Fibroblast of mammary gland (primary cell): ENCODE measurements at regions not wholly inside any gene's neighbourhood (a gene's known extent, or its start where the extent isn't known, plus 50 kb on each side); places are given as distances from the start of the nearest gene placed in this dataset.
A peak's percentile ranks its signal among the peaks of the same experiment; 100 is the strongest.
"Not testable (repeated sequence)": the region's sequence is repeated elsewhere in the genome, so short reads cannot be mapped to it uniquely, and the experiment has no call there.

Source experiments
- DNase-seq: peaks from one replicate; pipeline ENCODE4 v3.0.0-alpha.2; 2010; ENCODE audit warnings: low read depth
- H3K4me3 ChIP-seq: 2 replicates; pipeline ENCODE4 v1.5.1; 2011; ENCODE audit warnings: low read depth, mild to moderate bottlenecking, low read length, moderate library complexity; ENCODE audit not compliant: control insufficient read depth
- TF ChIP-seq, protein P1 (sequence below): conservative IDR thresholded peaks from 2 replicates; pipeline ENCODE4 v1.5.1; 2011; ENCODE audit warnings: low read depth, low read length, inconsistent platforms; ENCODE audit not compliant: control insufficient read depth, insufficient read depth

DNA sequence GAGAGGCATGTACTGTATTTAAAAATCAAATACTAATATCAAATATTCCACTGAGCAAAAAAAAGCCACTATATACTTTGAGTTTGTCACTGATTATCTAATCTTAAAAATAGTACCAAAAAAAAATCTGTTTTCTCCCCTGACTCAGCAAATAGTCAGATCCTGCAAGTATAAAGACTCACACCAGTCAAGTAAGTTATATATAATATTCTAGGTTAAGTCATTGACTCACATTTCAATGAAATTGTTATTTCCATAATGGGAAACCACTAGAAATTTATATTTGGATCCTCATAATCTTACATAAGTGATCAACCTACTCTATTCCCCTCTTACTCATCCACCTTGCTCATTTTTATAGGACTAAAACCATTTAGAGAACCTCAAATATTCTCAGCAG is 447.2 kb upstream of the MEF2C start:
- TF ChIP-seq, protein P1, sequence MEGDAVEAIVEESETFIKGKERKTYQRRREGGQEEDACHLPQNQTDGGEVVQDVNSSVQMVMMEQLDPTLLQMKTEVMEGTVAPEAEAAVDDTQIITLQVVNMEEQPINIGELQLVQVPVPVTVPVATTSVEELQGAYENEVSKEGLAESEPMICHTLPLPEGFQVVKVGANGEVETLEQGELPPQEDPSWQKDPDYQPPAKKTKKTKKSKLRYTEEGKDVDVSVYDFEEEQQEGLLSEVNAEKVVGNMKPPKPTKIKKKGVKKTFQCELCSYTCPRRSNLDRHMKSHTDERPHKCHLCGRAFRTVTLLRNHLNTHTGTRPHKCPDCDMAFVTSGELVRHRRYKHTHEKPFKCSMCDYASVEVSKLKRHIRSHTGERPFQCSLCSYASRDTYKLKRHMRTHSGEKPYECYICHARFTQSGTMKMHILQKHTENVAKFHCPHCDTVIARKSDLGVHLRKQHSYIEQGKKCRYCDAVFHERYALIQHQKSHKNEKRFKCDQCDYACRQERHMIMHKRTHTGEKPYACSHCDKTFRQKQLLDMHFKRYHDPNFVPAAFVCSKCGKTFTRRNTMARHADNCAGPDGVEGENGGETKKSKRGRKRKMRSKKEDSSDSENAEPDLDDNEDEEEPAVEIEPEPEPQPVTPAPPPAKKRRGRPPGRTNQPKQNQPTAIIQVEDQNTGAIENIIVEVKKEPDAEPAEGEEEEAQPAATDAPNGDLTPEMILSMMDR, result no peak
- H3K4me3 ChIP-seq, result no peak overlapping the region
- DNase-seq, result no peak

DNA sequence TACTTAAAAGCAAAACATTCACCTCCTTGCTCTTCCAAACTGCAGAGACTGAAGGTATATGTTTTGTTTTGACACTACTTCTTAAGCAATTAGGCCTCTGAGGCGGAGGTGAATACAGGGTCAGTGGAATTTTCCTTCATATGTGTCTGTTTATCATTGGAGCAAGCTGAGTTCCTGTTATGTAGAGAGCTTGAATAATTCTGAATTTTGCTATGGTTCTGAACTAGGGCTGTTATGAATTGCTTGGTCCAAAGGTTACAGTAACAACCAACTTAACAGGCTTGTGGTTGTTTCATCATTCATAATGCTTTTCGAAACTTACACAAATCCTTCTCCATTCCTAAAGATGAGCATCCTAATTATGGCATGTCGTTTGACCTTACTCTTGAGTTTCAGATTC is 444.6 kb upstream of the MEF2C start:
- no peak for DNase-seq
- H3K4me3 ChIP-seq, result no peak overlapping the region
- TF ChIP-seq, protein P1, result no peak

DNA sequence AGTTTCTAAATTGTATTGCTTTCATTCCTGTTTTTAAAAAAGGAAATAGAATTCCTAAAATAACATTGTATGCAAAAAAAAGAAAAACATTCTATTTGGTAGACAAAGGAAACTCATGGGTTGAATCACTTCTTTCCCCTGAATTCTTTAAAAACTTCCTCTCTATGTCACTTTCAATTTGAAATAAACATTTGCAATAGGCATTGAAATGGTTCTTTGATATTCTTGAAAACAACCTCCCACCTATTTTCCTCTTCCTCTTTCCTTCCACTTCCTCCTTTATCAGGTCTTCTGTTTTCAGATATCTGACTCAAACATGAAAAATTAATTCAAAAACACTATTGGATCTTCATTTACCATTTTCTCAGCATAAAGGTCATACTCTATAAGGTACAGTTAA is 442.0 kb upstream of the MEF2C start:
- no peak overlapping the region for H3K4me3 ChIP-seq
- no peak for DNase-seq
- TF ChIP-seq, protein P1, result no peak

DNA sequence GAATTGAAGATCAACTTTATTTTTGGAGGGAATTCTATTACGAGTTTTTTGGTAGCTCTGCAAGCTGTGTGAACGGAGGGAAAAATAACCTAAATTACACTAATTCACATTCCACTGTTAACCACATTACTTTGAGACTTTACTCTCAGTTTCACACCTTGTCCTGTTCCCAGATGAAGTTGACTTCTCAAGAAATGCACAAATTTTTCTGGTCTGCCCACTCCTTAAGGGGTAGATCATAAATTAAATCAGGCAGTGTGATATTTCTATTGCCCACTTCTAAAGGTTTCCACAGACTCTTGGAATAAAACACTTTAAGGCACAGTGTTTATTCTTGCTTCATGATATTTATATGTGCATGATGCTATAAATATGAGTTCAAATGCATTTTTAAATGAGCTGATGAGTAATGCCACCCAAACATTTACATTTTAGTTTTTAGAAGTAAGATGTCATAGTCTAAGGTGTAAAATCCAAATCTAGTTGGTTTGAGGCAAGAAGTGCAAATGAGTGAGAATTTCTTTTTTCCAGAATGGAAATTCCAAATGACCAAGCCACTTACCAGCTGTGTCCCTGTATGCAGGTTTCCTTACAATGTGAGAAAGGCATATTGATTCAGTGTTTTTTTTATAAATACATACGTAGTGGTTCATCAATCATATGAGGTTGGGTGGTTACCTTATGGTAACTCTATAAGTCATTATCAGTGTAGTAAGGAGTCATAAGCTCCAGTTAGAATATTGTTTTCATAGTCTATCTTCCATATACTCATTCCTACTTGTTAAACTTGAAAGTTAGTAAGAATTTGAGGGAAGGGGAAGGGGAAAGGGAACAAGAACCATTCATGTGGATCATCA is 437.7 kb upstream of the MEF2C start:
- H3K4me3 ChIP-seq, result no peak overlapping the region
- TF ChIP-seq, protein P1, result no peak
- DNase-seq, result no peak

DNA sequence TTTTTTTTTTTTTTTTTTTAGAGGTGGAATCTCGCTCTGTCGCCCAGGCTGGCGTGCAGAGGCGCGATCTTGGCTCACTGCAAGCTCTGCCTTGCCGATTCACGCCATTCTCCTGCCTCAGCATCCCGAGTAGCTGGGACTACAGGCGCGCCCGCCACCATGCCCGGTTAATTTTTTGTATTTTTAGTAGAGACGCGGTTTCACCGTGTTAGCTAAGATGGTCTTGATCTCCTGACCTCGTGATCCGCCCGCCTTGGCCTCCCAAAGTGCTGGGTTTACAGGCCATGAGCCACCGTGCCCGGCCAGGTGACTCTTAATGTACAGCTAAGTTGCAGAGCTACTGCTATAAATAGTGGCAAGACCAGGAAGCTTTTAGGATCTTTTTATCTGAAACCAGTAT is 434.9 kb upstream of the MEF2C start:
- H3K4me3 ChIP-seq, DNase-seq: not testable (repeated sequence)

DNA sequence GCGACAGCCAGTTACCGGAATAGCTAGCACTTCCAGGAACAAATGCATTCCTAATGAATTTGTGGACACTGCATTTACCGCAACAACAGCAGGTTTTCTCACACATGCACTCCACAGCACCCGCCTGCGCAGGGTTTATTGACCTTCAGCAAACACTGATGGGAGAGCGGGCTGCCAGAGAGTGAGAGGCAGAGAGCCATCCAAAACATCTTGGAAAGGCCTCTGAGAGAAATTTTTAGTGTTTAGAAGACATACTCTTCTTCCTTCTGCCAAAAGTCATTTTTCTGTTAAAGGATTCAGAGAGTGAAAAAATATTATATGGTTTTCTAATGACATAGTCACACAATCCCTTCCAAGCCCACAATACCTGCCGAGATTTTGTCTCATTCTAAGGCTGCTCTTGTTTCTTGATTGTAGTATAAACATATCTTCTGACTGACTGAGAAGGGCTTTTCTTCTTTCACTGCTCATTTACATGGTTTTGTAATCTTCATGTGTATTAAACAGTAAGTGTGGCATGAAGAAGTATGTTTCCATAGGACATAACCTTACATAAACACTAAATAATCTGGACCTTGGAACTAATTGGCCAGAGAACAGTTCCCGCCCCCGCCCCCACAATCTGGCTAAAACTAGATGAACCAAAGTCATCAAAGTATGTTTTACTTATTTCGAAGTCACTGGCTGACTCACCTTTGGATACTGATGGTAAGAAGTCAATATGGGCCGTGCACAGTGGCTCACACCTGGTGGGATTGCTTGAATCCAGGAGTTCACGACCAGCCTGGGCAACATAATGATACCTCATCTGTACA is 432.5 kb upstream of the MEF2C start:
- TF ChIP-seq, protein P1, result no peak
- no peak overlapping the region for H3K4me3 ChIP-seq
- DNase-seq, result peak; percentile 67

DNA sequence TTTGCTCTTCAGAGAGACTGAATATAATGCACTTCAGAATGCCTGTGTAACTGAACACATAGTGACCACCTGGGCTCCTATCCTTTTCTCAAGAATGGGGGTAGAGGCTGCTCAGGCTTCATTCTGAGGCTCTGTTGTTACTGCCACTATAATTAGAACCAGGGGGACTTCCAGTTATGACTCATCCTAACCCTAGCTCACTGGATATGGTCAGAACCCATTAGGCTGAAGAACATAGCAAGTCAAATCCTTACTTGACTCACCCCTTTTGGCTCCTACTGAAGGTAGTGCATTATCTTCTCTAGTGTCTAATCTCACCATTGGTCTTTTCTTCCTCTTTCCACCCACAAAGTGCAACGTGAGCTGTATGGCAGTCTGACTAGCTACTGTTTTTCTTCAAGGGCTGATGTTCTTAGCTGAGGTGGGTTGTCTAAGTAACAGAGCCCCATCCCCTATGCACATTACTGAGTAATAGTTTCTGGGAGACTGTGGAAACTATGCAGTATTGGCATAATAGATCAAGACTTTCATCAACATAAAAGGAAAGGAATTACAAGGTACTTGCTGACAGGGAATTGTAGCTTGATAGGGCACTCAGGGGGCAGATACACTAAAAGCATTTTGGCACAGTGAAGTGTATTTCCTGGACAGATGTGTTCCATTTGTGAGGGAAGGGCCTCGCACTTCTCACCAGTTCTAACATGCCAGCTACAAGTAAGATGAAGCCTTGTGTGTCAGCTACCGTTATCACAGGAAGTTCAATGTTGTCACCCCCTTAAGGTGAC is 431.0 kb upstream of the MEF2C start:
- peak; percentile 97 for DNase-seq
- TF ChIP-seq, protein P1, result no peak
- H3K4me3 ChIP-seq, result no peak overlapping the region
